Kidney (tissue), 13 donors: ENCODE measurements at regions not wholly inside any gene's neighbourhood (a gene's known extent, or its start where the extent isn't known, plus 50 kb on each side); places are given as distances from the start of the nearest gene placed in this dataset.

Experiments
- DNase-seq, 5 donors: peaks; one replicate each; pipeline ENCODE4 v3.0.0-alpha.2; 2013 to 2020
- FAIRE-seq: peaks from 2 replicates; lab custom pipeline; 2012; peaks lifted over from hg19 to GRCh38; lab: Jason Lieb, UNC
- H3K27ac ChIP-seq, 2 donors: one replicate each; pipeline ENCODE4 v1.7.0; 2013; ENCODE audit warnings: low read depth in 2 of 2, low read length in 2 of 2, inconsistent platforms in 1 of 2
- H3K27me3 ChIP-seq: one replicate; pipeline ENCODE4 v1.7.1; 2013; ENCODE audit warnings: low read length, inconsistent platforms; ENCODE audit not compliant: control insufficient read depth, insufficient read depth
- H3K36me3 ChIP-seq, 3 donors: one replicate each; pipeline versions ENCODE4 v1.7.0 to v1.7.1; 2013; ENCODE audit warnings: low read length in 3 of 3, control low read depth in 1 of 3, inconsistent platforms in 1 of 3; ENCODE audit not compliant: insufficient read depth in 3 of 3, control insufficient read depth in 2 of 3
- H3K4me1 ChIP-seq, 3 donors: one replicate each; pipeline versions ENCODE4 v1.7.0 to v1.7.1; 2013; ENCODE audit warnings: low read length in 3 of 3, inconsistent platforms in 1 of 3, low read depth in 1 of 3; ENCODE audit not compliant: control insufficient read depth in 2 of 3, insufficient read depth in 2 of 3
- H3K4me3 ChIP-seq, 3 donors: one replicate each; pipeline versions ENCODE4 v1.7.0 to v1.8.1; 2013; ENCODE audit warnings: low read length in 3 of 3, control low read depth in 1 of 3, inconsistent platforms in 1 of 3
- H3K9ac ChIP-seq, 3 donors: one replicate each; pipeline versions ENCODE4 v1.7.0 to v1.7.1; 2013; ENCODE audit warnings: low read length in 3 of 3, control low read depth in 1 of 3, inconsistent platforms in 1 of 3
- H3K9me3 ChIP-seq, 3 donors: one replicate each; pipeline versions ENCODE4 v1.7.0 to v1.7.1; 2013; ENCODE audit warnings: low read length in 3 of 3, control low read depth in 1 of 3, inconsistent platforms in 1 of 3; ENCODE audit not compliant: control insufficient read depth in 2 of 3, insufficient read depth in 1 of 3
- intact Hi-C: fragments of 100-400 bp; cut with DNase I; formaldehyde crosslinking; loops from one replicate; pipeline ENCODE4 v1.11.1; 2022
- TF ChIP-seq, protein P1 (sequence below): IDR thresholded peaks from 3 replicates; pipeline ENCODE4 v1.5.1; 2012; ENCODE audit warnings: mild to moderate bottlenecking, moderate library complexity, borderline replicate concordance; ENCODE audit not compliant: insufficient read depth; ENCODE audit errors: extremely low read depth
- donor health status: control.
- donor health status: control.
- donor health status: control.
- donor health status: control.
- donor health status: control.
- donor health status: DM: yes; HTN: yes; CAD: no.
- donor health status: Normal renal cell carcinoma (clear cell type).

DNA sequence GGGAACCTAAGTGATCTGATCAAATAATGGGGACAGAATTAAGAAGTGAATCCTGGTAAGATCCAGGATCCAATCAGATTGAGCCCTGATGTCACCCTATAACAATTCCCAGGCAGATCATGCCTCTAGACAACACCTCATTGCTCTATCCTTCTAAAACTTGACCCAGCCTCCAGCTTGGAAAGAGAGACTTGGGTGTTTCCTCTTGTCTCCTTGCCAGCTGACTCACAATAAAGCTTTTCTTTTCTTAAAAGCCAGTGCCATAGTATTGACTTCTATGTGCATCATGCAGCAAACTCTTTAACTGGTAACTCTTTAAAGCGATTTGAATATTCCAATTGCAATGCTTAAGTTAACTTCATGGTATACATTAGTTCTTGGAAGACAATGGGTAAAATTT lies 109.6 kb upstream of the CHORDC1 start:
- H3K27ac ChIP-seq = no peak overlapping the region
- DNase-seq (no peak), FAIRE-seq (no peak)
- H3K4me3 ChIP-seq = no peak overlapping the region
- no peak overlapping the region for H3K9ac ChIP-seq
- TF ChIP-seq, protein P1, sequence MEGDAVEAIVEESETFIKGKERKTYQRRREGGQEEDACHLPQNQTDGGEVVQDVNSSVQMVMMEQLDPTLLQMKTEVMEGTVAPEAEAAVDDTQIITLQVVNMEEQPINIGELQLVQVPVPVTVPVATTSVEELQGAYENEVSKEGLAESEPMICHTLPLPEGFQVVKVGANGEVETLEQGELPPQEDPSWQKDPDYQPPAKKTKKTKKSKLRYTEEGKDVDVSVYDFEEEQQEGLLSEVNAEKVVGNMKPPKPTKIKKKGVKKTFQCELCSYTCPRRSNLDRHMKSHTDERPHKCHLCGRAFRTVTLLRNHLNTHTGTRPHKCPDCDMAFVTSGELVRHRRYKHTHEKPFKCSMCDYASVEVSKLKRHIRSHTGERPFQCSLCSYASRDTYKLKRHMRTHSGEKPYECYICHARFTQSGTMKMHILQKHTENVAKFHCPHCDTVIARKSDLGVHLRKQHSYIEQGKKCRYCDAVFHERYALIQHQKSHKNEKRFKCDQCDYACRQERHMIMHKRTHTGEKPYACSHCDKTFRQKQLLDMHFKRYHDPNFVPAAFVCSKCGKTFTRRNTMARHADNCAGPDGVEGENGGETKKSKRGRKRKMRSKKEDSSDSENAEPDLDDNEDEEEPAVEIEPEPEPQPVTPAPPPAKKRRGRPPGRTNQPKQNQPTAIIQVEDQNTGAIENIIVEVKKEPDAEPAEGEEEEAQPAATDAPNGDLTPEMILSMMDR = no peak
- H3K27me3 ChIP-seq = no peaks in the 10 kb centered on the region
- H3K9me3 ChIP-seq = no peaks in the 10 kb centered on the region
- H3K4me1 ChIP-seq = no peaks in the 10 kb centered on the region
- intact Hi-C loops = no loop called here
- H3K36me3 ChIP-seq = no peaks in the 10 kb centered on the region

DNA sequence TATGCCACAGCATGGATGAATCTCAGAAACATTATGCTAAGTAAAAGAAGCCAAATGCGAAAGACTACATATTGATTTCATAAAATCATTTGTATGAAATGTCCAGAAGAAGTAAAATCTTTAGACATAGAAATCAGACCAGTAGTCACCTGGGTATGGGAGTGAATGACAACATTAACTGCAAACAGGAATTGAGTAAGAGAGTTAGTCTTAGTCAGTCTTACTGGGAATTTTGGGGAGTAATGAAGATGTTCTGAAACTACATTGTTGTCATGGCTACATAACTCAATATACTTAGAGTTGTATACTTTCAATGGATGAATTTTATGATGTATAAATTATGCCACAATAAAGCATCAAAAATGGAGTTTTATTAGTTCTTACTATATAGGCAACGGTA lies 107.8 kb upstream of the CHORDC1 start:
- DNase-seq (no peak), FAIRE-seq (no peak)
- H3K27ac ChIP-seq = no peak overlapping the region
- no peaks in the 10 kb centered on the region for H3K4me1 ChIP-seq
- TF ChIP-seq, protein P1 = no peak
- no peak overlapping the region for H3K9ac ChIP-seq
- no peaks in the 10 kb centered on the region for H3K36me3 ChIP-seq
- H3K27me3 ChIP-seq = no peaks in the 10 kb centered on the region
- H3K4me3 ChIP-seq = no peak overlapping the region
- intact Hi-C loops = no loop called here
- H3K9me3 ChIP-seq = no peaks in the 10 kb centered on the region

DNA sequence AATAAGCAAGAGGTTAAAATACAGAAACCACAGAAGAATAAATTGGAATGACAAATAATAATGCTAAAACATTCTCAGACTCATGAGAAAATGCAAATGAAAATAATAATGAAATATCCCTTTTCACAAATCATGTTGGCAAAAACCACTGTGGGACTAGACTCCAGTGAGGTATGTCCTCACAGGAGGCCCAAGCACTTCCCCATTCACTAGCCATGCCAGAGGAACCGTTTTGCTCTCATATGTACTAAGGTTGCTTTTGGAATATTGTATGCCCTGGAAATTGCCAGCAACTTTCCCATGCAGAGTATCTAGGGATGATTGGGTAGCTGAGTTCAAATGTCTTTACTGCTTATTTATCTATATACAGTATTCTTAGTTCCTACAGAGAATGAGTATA lies 106.2 kb upstream of the CHORDC1 start:
- intact Hi-C loops = no loop called here
- H3K9me3 ChIP-seq = no peaks in the 10 kb centered on the region

More for the DNA sequence above, 106.2 kb upstream of the CHORDC1 start:
- FAIRE-seq (no peak), DNase-seq (no peak)
- TF ChIP-seq, protein P1 = no peak
- H3K4me1 ChIP-seq = no peaks in the 10 kb centered on the region
- no peak overlapping the region for H3K9ac ChIP-seq
- H3K27ac ChIP-seq = no peak overlapping the region
- H3K36me3 ChIP-seq = no peaks in the 10 kb centered on the region
- H3K27me3 ChIP-seq = no peaks in the 10 kb centered on the region
- H3K4me3 ChIP-seq = no peak overlapping the region
